Nephron progenitor cell (in vitro differentiated cells): ENCODE measurements at regions not wholly inside any gene's neighbourhood (a gene's known extent, or its start where the extent isn't known, plus 50 kb on each side); places are given as distances from the start of the nearest gene placed in this dataset.

ENCODE experiments used
- DNase-seq: peaks from one replicate; pipeline ENCODE4 v3.0.0; 2021
- H3K27ac Mint-ChIP-seq: 2 replicates; pipeline ENCODE4 v1.8.0; 2021; ENCODE audit warnings: mild to moderate bottlenecking, moderate library complexity, mixed read lengths
- H3K27me3 Mint-ChIP-seq: 2 replicates; pipeline ENCODE4 v1.8.0; 2021; ENCODE audit warnings: mild to moderate bottlenecking, low read depth, mixed read lengths; ENCODE audit not compliant: poor library complexity
- H3K36me3 Mint-ChIP-seq: 2 replicates; pipeline ENCODE4 v1.8.0; 2021; ENCODE audit warnings: low read depth, mixed read lengths
- H3K4me1 Mint-ChIP-seq: 2 replicates; pipeline ENCODE4 v1.8.0; 2021; ENCODE audit warnings: mixed read lengths
- H3K4me3 Mint-ChIP-seq: 2 replicates; pipeline ENCODE4 v1.8.0; 2021; ENCODE audit warnings: mild to moderate bottlenecking, moderate library complexity, mixed read lengths
- H3K9me3 Mint-ChIP-seq: 2 replicates; pipeline ENCODE4 v1.8.0; 2021; ENCODE audit warnings: mild to moderate bottlenecking, moderate library complexity, mixed read lengths
- TF ChIP-seq, protein P1 (sequence below): fragments of 200-600 bp; sonication (generic); IDR thresholded peaks from 2 replicates; pipeline ENCODE4 v1.5.0; 2021; ENCODE audit warnings: antibody characterized with exemption

GRCh38 chr1:30058970-30059369 lies 664.4 kb downstream of the MATN1 start:
- Mint-ChIP-seq H3K4me3 (no peak overlapping the region), H3K4me1 (peaks cover 22% of the 10 kb centered on the region), H3K36me3 (no peaks in the 10 kb centered on the region), H3K27ac (no peak overlapping the region), H3K27me3 (peaks cover 21% of the 10 kb centered on the region), H3K9me3 (no peaks in the 10 kb centered on the region)
- no peak for DNase-seq
- TF ChIP-seq, protein P1, sequence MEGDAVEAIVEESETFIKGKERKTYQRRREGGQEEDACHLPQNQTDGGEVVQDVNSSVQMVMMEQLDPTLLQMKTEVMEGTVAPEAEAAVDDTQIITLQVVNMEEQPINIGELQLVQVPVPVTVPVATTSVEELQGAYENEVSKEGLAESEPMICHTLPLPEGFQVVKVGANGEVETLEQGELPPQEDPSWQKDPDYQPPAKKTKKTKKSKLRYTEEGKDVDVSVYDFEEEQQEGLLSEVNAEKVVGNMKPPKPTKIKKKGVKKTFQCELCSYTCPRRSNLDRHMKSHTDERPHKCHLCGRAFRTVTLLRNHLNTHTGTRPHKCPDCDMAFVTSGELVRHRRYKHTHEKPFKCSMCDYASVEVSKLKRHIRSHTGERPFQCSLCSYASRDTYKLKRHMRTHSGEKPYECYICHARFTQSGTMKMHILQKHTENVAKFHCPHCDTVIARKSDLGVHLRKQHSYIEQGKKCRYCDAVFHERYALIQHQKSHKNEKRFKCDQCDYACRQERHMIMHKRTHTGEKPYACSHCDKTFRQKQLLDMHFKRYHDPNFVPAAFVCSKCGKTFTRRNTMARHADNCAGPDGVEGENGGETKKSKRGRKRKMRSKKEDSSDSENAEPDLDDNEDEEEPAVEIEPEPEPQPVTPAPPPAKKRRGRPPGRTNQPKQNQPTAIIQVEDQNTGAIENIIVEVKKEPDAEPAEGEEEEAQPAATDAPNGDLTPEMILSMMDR: no peak

DNA sequence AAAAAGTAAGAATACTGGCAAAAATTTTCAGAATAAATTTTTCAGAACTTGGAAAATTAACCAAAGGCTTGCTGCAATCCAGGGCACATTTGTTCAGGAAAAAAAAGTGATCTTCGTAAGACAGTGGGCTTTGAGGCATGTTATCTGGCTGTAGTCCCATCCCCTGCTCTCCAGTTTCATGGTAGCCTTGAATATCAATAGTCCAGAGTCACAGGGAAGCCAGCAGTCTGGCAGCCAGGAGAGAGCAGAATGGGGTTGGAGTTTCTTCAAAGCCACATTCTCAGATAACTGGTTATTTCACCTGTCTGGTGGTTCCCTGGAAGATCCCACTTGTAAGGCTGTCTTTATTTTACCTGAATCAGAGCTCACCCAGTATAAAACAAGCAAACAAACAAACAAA lies 669.3 kb downstream of the MATN1 start:
- Mint-ChIP-seq H3K36me3 (no peaks in the 10 kb centered on the region), H3K9me3 (no peaks in the 10 kb centered on the region), H3K4me1 (peaks cover 18% of the 10 kb centered on the region), H3K27ac (no peak overlapping the region), H3K4me3 (no peak overlapping the region), H3K27me3 (peaks cover 21% of the 10 kb centered on the region)
- DNase-seq: no peak
- TF ChIP-seq, protein P1: no peak

GRCh38 chr1:30052178-30052577 lies 671.2 kb downstream of the MATN1 start:
- TF ChIP-seq, protein P1: no peak
- H3K27ac Mint-ChIP-seq: no peak overlapping the region
- H3K27me3 Mint-ChIP-seq: peaks cover 21% of the 10 kb centered on the region
- no peak for DNase-seq
- H3K36me3 Mint-ChIP-seq: no peaks in the 10 kb centered on the region
- H3K4me3 Mint-ChIP-seq: no peak overlapping the region
- H3K9me3 Mint-ChIP-seq: no peaks in the 10 kb centered on the region
- H3K4me1 Mint-ChIP-seq: peaks cover 19% of the 10 kb centered on the region

DNA sequence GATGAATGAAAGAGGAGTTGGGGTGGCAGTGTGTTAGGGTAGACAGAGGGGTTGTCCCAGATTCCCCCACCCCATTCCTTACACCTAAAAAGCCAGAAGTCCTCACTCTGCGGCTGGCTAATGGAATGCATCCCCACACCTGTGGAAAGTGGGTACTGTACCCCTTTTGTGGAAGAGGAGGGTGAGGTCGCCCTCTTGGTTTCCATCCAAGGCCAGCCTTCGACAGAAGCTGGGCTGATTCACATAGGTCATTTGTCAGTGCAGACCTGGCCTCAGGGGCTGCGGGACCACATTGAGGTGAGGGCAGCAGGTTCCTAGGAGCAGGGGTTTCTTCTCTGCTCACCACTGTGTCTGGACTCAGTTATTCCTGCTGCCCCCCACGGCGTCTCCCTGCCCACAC lies 671.6 kb downstream of the MATN1 start:
- DNase-seq: no peak
- no peaks in the 10 kb centered on the region for H3K36me3 Mint-ChIP-seq
- TF ChIP-seq, protein P1: no peak
- peaks cover 19% of the 10 kb centered on the region for H3K4me1 Mint-ChIP-seq
- no peak overlapping the region for H3K27ac Mint-ChIP-seq
- no peaks in the 10 kb centered on the region for H3K9me3 Mint-ChIP-seq
- H3K4me3 Mint-ChIP-seq: no peak overlapping the region
- H3K27me3 Mint-ChIP-seq: peaks cover 21% of the 10 kb centered on the region

DNA sequence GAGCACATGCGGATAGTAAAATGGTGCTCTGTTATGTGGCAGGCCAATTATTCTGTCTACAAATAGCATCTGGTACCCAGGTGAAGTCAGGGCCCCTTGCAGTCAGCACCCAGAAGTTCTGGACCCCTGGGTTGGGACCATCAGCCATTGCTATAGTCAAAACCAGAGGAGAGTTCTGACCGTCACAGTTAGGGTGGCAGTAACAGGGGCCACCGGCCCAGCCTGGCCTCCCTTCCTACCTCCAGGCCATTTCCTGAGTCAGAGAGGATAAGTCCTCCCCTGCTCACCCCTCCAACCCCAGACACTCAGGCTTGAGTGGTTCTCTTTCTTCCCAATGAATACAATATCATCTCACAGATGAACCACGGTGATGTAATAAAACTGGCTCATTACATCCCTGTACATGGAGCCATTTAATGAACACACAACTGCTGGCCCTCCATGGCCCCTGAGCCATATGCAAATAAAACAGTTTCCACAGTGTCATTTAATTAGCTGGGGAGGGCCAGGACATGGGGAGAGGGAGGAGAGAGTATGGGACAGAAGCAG lies 673.6 kb downstream of the MATN1 start:
- no peak for DNase-seq
- H3K9me3 Mint-ChIP-seq: no peaks in the 10 kb centered on the region
- H3K4me1 Mint-ChIP-seq: peaks cover 19% of the 10 kb centered on the region
- no peaks in the 10 kb centered on the region for H3K36me3 Mint-ChIP-seq
- TF ChIP-seq, protein P1: no peak
- peaks cover 17% of the 10 kb centered on the region for H3K27me3 Mint-ChIP-seq
- H3K27ac Mint-ChIP-seq: no peak overlapping the region
- no peak overlapping the region for H3K4me3 Mint-ChIP-seq

DNA sequence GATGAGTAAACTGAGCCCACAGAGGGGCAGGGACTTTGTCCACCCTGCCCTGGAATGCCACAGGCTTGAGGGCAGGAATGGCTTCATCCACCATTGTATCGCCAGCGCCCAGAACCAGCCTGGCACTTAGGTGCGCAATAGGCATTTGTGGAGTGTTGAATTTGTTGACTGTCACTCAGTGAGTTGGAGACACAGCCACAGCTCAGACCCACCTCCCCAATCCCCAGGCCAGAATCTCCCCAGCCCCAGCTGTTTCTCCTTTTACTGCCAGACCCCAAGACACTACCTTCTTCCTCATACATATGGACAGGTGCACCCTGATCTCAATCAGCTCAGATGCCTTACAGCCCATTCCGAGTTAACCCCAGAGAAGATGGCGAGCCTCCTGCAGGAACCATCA lies 674.5 kb downstream of the MATN1 start:
- Mint-ChIP-seq H3K4me3 (no peak overlapping the region), H3K27me3 (peaks cover 12% of the 10 kb centered on the region), H3K27ac (no peak overlapping the region), H3K4me1 (peaks cover 15% of the 10 kb centered on the region), H3K9me3 (peaks cover 2% of the 10 kb centered on the region), H3K36me3 (no peaks in the 10 kb centered on the region)
- DNase-seq: no peak
- TF ChIP-seq, protein P1: no peak
